ENCODE measurements at regions not wholly inside any gene's neighbourhood (a gene's known extent, or its start where the extent isn't known, plus 50 kb on each side); places are given as distances from the start of the nearest gene placed in this dataset.
"Not testable (repeated sequence)": the region's sequence is repeated elsewhere in the genome, so short reads cannot be mapped to it uniquely, and the experiment has no call there.

DNA sequence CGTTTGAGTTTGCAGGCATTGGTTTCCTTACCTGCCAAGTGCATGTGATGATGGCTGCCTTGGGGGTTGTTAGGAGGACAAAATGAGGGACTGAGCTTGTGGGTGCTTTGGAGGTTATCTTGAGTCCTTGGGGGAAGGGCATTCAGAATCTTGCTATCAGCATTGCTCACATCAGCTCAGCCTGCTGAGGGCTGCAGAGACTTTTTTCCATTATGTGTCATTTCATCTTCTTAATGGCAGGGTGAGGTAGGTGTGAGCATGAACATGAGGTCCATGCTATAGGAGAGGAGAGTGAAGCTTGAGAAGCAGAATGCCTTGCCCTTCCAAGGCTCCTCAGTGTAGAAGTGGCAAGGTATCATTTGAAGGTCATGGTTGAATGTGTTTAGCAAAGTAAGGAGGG, 112.3 kb downstream of the MIAT start:
- DNase-seq (ENCODE audit: low read depth): no peak

GRCh38 chr22:26770624-26771023, 113.2 kb downstream of the MIAT start:
- no peak for DNase-seq (ENCODE audit: low read depth)

DNA sequence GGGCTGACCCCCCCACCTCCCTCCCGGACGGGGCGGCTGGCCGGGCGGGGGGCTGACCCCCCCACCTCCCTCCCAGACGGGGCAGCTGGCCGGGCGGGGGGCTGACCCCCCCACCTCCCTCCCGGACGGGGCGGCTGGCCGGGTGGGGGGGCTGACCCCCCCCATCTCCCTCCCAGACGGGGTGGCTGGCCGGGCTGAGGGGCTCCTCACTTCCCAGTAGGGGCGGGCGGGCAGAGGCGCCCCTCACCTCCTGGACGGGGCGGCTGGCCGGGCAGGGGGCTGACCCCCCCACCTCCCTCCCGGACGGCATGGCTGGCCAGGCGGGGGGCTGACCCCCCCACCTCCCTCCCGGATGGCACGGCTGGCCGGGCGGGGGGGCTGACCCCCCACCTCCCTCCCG, 115.7 kb downstream of the MIAT start:
- not testable (repeated sequence) for DNase-seq (ENCODE audit: low read depth)

- DNase-seq (ENCODE audit: low read depth): no peak
These were observed 118.0 kb downstream of the MIAT start for GRCh38 chr22:26775394-26775793.

GRCh38 chr22:26777156-26777801, 119.9 kb downstream of the MIAT start:
- no peak for DNase-seq (ENCODE audit: low read depth)

GRCh38 chr22:26778372-26778771, 121.0 kb downstream of the MIAT start:
- DNase-seq (ENCODE audit: low read depth): no peak

- no peak for DNase-seq (ENCODE audit: low read depth)
These were observed 121.7 kb downstream of the MIAT start for GRCh38 chr22:26779108-26779507.

DNA sequence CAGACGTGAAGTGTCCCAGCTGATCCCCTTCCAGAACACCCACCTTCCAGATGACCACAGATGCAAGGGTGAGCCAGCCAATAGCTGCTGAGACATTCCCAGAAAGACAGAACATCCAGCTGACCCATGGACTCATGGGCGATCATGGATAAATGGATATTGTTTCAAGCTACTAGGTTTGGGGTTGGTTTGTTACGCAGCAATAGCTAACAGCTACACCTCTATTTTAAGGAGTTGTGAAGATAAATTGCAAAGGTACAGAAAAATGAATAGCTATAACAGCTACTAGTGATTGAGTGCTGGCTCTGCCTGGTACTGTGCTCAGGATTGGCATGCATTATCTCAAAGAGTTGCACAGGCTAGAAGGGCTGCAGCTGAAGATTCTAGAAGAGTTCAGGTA, 122.5 kb downstream of the MIAT start:
- no peak for DNase-seq (ENCODE audit: low read depth)

- no peak for DNase-seq (ENCODE audit: low read depth)
These were observed 123.1 kb downstream of the MIAT start for GRCh38 chr22:26780521-26780920.

DNA sequence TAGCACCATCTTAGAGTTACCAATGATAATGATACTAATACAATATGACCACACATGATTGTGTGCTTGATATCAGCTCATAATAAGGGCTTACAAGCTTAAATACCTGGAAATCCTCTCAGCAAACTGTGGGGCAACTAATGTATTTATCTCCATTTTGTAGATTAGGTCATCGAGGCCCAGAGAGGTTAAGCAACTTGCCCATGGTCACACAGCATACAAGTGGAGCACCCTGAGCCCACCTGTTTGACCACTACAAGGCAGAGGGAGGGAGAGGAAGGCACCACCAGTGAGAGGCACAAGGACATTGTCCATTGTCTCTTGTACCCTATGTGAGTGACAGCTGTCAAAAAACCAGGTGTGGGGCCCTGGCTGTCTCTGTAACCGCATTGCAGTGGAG, 123.7 kb downstream of the MIAT start:
- no peak for DNase-seq (ENCODE audit: low read depth)

DNA sequence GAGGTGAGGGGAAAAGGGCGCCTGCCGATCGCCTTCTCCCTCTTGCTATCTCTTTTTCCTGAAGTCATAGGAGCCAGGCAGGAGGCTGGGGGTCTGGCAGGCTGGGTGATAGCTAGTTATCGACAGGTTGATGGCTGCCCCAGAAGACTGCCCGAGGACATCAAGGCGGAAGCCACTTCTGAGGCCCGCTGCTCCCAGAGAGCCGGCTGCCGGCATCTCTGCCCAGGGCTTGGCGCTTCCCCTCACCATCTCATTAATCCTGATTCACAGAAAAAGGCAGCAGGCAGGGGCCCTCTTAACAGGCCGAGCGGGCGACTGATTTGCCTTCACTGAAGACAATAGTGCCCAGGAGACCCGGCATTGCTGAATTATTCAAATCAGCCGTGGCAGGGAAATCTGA, 124.2 kb downstream of the MIAT start:
- DNase-seq (ENCODE audit: low read depth): no peak

DNA sequence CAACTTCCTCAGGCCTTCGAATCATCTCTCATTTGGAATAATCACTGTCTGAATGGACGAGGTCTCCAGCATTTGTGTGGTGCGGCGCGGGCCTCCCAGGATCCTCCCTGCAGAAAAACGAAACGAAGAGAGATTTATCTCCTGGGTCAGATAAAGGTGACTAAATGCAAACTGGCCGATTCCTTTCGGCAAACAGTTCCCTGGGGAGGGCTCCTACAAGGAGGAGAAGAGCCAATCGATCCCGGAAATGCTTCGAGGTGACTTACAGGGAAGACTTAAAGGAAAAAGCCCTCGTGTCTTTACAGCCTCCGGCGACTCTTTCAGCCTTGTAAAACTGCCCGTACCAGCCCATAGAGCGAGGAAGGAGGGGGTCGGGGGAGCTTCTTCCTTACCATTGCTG, 126.5 kb downstream of the MIAT start:
- DNase-seq (ENCODE audit: low read depth): no peak

DNA sequence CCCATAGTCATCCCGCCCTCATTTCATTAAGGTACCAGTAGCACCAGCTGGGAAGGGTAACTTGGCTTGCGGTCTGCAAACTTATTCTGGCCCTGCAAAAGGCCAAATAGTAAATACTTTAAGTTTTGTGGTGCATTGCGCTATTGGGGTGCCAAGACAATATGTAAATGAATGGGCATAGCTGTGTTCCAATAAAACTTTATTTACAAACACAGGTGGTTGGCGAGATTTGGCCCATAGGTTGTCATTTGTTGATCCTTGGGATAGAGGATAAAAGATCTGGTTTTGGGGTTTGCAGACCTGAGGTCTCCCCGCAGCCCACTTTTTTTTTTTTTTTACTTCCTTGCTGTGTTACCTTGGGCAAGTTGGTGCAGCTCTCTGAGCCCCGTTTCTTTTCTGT, 127.4 kb downstream of the MIAT start:
- DNase-seq (ENCODE audit: low read depth): no peak

DNA sequence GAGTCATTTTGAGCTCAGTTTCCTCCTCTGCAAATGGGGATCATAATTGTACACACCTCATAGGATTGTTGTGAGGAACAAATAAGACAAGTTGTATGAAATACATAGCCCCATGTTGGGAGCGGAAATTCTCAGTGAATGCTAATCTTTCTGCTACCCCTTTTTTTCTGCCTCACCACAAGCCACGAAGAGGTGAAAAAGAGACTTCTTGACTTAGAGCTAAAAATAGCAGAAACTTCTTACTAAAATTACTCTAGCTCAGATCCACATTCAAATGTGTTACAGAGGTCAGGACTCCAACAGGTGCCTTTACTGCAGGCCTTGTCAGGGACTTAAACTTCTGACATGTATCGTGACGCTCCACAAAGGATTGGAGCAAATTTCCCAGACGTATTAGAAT, 128.5 kb downstream of the MIAT start:
- DNase-seq (ENCODE audit: low read depth): no peak

DNA sequence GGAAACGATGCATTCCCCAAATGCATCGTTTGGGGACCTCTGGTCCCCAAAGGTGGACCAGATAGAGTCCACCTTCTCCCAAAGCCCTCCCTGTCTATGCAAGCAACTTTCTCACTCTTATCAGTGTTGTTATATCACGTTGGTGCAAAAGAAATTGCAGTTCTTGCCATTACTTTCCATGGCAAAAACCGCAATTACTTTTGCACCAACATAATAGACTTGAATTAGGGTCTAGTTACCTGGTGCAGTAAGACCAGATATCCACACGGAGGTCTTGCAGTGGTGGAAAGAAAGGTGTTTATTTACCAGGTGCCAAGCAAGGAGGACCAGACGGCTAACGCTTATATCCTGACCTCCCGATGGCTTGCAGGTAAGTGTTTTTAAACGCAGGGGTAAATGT, 129.0 kb downstream of the MIAT start:
- DNase-seq (ENCODE audit: low read depth): no peak

- no peak for DNase-seq (ENCODE audit: low read depth)
These were observed 132.6 kb downstream of the MIAT start for GRCh38 chr22:26789951-26790350.

- no peak for DNase-seq (ENCODE audit: low read depth)
These were observed 135.1 kb downstream of the MIAT start for GRCh38 chr22:26792522-26792921.

GRCh38 chr22:26796785-26797184, 139.4 kb downstream of the MIAT start:
- DNase-seq (ENCODE audit: low read depth): no peak

- no peak for DNase-seq (ENCODE audit: low read depth)
These were observed 140.5 kb downstream of the MIAT start for GRCh38 chr22:26797910-26798309.

DNA sequence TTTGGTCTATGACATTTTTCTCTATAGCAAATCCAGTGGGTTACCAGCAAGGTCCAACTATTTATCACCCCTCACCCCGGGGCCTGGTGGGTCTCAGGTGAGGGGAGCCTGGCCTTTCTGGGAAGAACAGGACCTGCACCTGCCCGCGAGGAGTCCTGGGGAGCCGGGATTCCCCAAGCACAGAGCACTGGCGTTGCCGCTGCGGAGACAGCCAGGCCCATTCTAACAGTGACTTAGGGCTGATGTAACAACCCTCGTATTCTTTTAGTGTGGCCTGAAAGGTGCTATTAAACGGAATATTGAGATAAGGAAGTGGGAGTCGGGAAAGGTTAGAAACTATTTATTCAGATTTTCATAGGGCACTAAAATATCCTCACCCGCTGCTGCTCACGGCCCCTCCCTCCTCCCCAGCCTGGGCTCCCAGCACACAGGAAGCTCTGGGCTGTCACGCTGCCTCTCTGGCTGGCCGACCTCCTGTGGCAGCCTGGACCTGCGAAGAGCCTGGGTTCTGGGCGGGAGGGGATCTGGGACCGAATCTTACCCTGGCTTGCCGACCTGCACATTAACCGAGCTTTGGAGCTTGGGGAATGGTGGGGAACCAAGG, 141.2 kb downstream of the MIAT start:
- DNase-seq (ENCODE audit: low read depth): no peak

DNA sequence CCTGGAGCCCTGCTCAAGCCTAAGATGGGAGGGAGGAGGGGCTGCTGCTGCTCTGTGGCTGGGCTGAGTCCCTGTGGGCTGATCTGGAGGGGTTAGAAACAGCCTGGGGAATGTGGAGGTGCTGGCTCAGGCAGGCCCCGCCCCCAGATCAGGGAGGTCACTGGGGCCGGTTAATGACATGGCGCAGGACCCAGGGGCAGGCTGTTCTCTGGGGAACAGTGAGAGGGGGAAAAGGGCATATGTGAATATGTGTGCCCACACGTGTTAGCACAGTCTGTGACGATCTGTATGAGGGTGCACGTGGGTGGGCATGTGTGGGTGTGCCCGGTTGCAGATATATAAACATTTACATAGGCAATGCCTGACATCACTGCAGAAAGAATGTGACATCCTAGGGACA, 143.5 kb downstream of the MIAT start:
- no peak for DNase-seq (ENCODE audit: low read depth)

GRCh38 chr22:26801449-26801848, 144.1 kb downstream of the MIAT start:
- no peak for DNase-seq (ENCODE audit: low read depth)

DNA sequence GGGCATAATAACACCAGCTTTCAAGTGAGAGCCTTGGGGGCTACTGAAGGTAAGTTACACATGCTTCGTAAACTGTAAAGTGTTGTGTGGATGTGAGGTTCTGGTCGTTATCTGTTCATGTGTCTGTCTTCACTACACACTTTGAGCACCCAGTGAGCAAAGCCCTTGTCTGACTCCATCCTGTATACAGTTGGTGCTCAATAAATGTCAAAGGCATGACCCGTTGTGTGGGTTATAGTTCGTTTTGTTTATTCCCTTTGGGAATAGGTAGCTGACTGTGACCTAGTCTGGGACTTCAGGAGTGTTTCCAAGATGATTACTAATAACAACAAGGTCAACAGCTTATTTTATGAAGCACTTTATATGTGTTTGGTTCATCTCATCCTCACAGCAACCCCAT, 146.9 kb downstream of the MIAT start:
- no peak for DNase-seq (ENCODE audit: low read depth)

GRCh38 chr22:26804911-26805539, 147.6 kb downstream of the MIAT start:
- no peak for DNase-seq (ENCODE audit: low read depth)

Measured in T follicular helper cell (primary cell).